Neural cell (in vitro differentiated cells): ENCODE measurements at regions not wholly inside any gene's neighbourhood (a gene's known extent, or its start where the extent isn't known, plus 50 kb on each side); places are given as distances from the start of the nearest gene placed in this dataset.

Experiments used
- H2AFZ ChIP-seq: fragments of 200-600, 300-800 bp; sonication (generic), shearing (Covaris generic); 2 replicates; pipeline ENCODE4 v1.6.0; 2014; ENCODE audit warnings: low read depth, mild to moderate bottlenecking, antibody characterized with exemption, low read length, moderate library complexity
- H3F3A ChIP-seq: fragments of 200-600 bp; shearing (Covaris generic); 2 replicates; pipeline ENCODE4 v1.6.1; 2016; ENCODE audit warnings: mild to moderate bottlenecking, moderate library complexity, mixed read lengths, antibody characterized with exemption, low read length; ENCODE audit not compliant: insufficient read depth, poor library complexity, severe bottlenecking
- H3K27ac ChIP-seq: fragments of 200-600, 300-800 bp; sonication (generic), shearing (Covaris generic); 2 replicates; pipeline ENCODE4 v1.5.1; 2014; ENCODE audit warnings: mild to moderate bottlenecking, low read length, moderate library complexity
- H3K27me3 ChIP-seq: fragments of 300-800, 200-600 bp; sonication (generic), shearing (Covaris generic); 2 replicates; pipeline ENCODE4 v1.6.0; 2014; ENCODE audit warnings: mild to moderate bottlenecking, low read depth, low read length, moderate library complexity; ENCODE audit not compliant: insufficient read depth
- H3K36me3 ChIP-seq: fragments of 300-800, 200-600 bp; sonication (generic), shearing (Covaris generic); 2 replicates; pipeline ENCODE4 v1.5.1; 2014; ENCODE audit warnings: mild to moderate bottlenecking, antibody characterized with exemption, low read length, moderate library complexity; ENCODE audit not compliant: insufficient read depth
- H3K4me2 ChIP-seq: fragments of 300-800, 200-600 bp; sonication (generic), shearing (Covaris generic); 2 replicates; pipeline ENCODE4 v1.6.0; 2014; ENCODE audit warnings: mild to moderate bottlenecking, low read length
- H3K4me3 ChIP-seq: fragments of 300-800, 200-600 bp; sonication (generic), shearing (Covaris generic); 2 replicates; pipeline ENCODE4 v1.5.1; 2014; ENCODE audit warnings: mild to moderate bottlenecking, low read length, moderate library complexity
- H3K79me2 ChIP-seq: fragments of 200-600 bp; shearing (Covaris generic); replicated peaks from 2 replicates; pipeline ENCODE4 v1.6.0; 2014; ENCODE audit warnings: mild to moderate bottlenecking, low read length, moderate library complexity; ENCODE audit not compliant: insufficient read depth
- H3K9ac ChIP-seq: fragments of 300-800, 200-600 bp; sonication (generic), shearing (Covaris generic); 2 replicates; pipeline ENCODE4 v1.6.1; 2016; ENCODE audit warnings: mild to moderate bottlenecking, low read length, mixed read lengths
- H3K9me2 ChIP-seq: fragments of 200-600 bp; shearing (Covaris generic); 2 replicates; pipeline ENCODE4 v1.6.1; 2016; ENCODE audit warnings: mild to moderate bottlenecking, low read length, mixed read lengths; ENCODE audit not compliant: insufficient read depth
- H3K9me3 ChIP-seq: fragments of 200-600, 300-800 bp; sonication (generic), shearing (Covaris generic); 2 replicates; pipeline ENCODE4 v1.6.1; 2016; ENCODE audit warnings: mild to moderate bottlenecking, mixed run types, low read length, moderate library complexity, mixed read lengths
- H4K20me1 ChIP-seq: fragments of 200-600 bp; shearing (Covaris generic); 2 replicates; pipeline ENCODE4 v1.6.1; 2016; ENCODE audit warnings: mild to moderate bottlenecking, mixed run types; ENCODE audit not compliant: insufficient read depth
- EP300 ChIP-seq: fragments of 450-650 bp; conservative IDR thresholded peaks from 2 replicates; pipeline ENCODE4 v1.6.1; 2014; ENCODE audit warnings: antibody characterized with exemption, mild to moderate bottlenecking, moderate library complexity; ENCODE audit not compliant: poor library complexity, severe bottlenecking
- EZH2 ChIP-seq: fragments of 200-600, 300-800 bp; shearing (Covaris generic), sonication (generic); IDR thresholded peaks from 2 replicates; pipeline ENCODE4 v1.6.1; 2014; ENCODE audit warnings: antibody characterized with exemption, low read length, borderline replicate concordance, mild to moderate bottlenecking; ENCODE audit not compliant: insufficient read depth, poor library complexity, severe bottlenecking
- MXI1 ChIP-seq: fragments of 450-650 bp; conservative IDR thresholded peaks from 2 replicates; pipeline ENCODE4 v1.6.1; 2014; ENCODE audit warnings: antibody characterized with exemption, mild to moderate bottlenecking; ENCODE audit not compliant: poor library complexity, severe bottlenecking
- POLR2AphosphoS5 ChIP-seq: IDR thresholded peaks from 2 replicates; pipeline ENCODE4 v1.6.1; 2012
- RAD21 ChIP-seq: fragments of 450-650 bp; conservative IDR thresholded peaks from 2 replicates; pipeline ENCODE4 v1.6.1; 2014; ENCODE audit warnings: antibody characterized with exemption, mild to moderate bottlenecking, moderate library complexity
- SMC3 ChIP-seq: fragments of 450-650 bp; conservative IDR thresholded peaks from 2 replicates; pipeline ENCODE4 v1.6.1; 2014; ENCODE audit warnings: antibody characterized with exemption, mild to moderate bottlenecking, moderate library complexity; ENCODE audit not compliant: poor library complexity
- TAF1 ChIP-seq: IDR thresholded peaks from 2 replicates; pipeline ENCODE4 v1.6.1; 2012; ENCODE audit warnings: low read depth
- TF ChIP-seq, protein P1 (sequence below): fragments of 450-650 bp; IDR thresholded peaks from 2 replicates; pipeline ENCODE4 v1.5.1; 2014; ENCODE audit warnings: antibody characterized with exemption, mild to moderate bottlenecking, moderate library complexity; ENCODE audit not compliant: poor library complexity, severe bottlenecking
- TF ChIP-seq, protein P2 (sequence below): IDR thresholded peaks from 2 replicates; pipeline ENCODE4 v1.6.1; 2012; ENCODE audit warnings: borderline replicate concordance

DNA sequence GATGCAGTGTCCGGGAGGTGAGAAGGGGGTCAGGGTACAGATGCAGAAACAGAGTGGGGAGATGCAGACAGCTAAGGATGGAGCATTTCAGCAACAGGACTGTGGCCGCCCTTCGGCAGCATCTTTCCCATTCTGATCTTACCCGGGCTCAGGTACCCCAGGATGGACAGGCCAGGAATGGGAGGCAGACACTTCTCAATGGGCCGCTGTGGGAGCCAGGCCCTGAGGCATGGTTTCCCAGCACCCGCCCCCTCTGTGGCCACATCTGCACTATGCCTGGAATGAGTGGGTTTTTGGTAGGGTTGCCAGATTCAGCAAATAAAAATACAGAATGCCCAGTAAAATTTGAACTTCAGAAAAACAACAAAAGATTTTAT, 105.2 kb upstream of the CTBP2 start:
- no peaks in the 10 kb centered on the region for H4K20me1 ChIP-seq
- no peaks in the 10 kb centered on the region for H3K27me3 ChIP-seq
- no peaks in the 10 kb centered on the region for H3K9me3 ChIP-seq
- H3K79me2 ChIP-seq: no peaks in the 10 kb centered on the region
- H3K9ac ChIP-seq: no peak overlapping the region
- no peaks in the 10 kb centered on the region for H3K9me2 ChIP-seq
- H3K4me3 ChIP-seq: no peak overlapping the region
- H3F3A ChIP-seq: no peaks in the 10 kb centered on the region
- no peaks in the 10 kb centered on the region for H3K36me3 ChIP-seq
- no peak overlapping the region for H2AFZ ChIP-seq
- H3K4me2 ChIP-seq: no peak overlapping the region
- TF ChIP-seq, protein P1, sequence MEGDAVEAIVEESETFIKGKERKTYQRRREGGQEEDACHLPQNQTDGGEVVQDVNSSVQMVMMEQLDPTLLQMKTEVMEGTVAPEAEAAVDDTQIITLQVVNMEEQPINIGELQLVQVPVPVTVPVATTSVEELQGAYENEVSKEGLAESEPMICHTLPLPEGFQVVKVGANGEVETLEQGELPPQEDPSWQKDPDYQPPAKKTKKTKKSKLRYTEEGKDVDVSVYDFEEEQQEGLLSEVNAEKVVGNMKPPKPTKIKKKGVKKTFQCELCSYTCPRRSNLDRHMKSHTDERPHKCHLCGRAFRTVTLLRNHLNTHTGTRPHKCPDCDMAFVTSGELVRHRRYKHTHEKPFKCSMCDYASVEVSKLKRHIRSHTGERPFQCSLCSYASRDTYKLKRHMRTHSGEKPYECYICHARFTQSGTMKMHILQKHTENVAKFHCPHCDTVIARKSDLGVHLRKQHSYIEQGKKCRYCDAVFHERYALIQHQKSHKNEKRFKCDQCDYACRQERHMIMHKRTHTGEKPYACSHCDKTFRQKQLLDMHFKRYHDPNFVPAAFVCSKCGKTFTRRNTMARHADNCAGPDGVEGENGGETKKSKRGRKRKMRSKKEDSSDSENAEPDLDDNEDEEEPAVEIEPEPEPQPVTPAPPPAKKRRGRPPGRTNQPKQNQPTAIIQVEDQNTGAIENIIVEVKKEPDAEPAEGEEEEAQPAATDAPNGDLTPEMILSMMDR: no peak
- TF ChIP-seq, protein P2, sequence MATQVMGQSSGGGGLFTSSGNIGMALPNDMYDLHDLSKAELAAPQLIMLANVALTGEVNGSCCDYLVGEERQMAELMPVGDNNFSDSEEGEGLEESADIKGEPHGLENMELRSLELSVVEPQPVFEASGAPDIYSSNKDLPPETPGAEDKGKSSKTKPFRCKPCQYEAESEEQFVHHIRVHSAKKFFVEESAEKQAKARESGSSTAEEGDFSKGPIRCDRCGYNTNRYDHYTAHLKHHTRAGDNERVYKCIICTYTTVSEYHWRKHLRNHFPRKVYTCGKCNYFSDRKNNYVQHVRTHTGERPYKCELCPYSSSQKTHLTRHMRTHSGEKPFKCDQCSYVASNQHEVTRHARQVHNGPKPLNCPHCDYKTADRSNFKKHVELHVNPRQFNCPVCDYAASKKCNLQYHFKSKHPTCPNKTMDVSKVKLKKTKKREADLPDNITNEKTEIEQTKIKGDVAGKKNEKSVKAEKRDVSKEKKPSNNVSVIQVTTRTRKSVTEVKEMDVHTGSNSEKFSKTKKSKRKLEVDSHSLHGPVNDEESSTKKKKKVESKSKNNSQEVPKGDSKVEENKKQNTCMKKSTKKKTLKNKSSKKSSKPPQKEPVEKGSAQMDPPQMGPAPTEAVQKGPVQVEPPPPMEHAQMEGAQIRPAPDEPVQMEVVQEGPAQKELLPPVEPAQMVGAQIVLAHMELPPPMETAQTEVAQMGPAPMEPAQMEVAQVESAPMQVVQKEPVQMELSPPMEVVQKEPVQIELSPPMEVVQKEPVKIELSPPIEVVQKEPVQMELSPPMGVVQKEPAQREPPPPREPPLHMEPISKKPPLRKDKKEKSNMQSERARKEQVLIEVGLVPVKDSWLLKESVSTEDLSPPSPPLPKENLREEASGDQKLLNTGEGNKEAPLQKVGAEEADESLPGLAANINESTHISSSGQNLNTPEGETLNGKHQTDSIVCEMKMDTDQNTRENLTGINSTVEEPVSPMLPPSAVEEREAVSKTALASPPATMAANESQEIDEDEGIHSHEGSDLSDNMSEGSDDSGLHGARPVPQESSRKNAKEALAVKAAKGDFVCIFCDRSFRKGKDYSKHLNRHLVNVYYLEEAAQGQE: no peak
- TF ChIP-seq POLR2AphosphoS5: no peak
- TF ChIP-seq EZH2: no peak
- no peak for TF ChIP-seq SMC3
- no peak for TF ChIP-seq MXI1
- no peak for TF ChIP-seq TAF1
- no peak for TF ChIP-seq RAD21
- no peak for TF ChIP-seq EP300
- H3K27ac ChIP-seq: no peak overlapping the region

DNA sequence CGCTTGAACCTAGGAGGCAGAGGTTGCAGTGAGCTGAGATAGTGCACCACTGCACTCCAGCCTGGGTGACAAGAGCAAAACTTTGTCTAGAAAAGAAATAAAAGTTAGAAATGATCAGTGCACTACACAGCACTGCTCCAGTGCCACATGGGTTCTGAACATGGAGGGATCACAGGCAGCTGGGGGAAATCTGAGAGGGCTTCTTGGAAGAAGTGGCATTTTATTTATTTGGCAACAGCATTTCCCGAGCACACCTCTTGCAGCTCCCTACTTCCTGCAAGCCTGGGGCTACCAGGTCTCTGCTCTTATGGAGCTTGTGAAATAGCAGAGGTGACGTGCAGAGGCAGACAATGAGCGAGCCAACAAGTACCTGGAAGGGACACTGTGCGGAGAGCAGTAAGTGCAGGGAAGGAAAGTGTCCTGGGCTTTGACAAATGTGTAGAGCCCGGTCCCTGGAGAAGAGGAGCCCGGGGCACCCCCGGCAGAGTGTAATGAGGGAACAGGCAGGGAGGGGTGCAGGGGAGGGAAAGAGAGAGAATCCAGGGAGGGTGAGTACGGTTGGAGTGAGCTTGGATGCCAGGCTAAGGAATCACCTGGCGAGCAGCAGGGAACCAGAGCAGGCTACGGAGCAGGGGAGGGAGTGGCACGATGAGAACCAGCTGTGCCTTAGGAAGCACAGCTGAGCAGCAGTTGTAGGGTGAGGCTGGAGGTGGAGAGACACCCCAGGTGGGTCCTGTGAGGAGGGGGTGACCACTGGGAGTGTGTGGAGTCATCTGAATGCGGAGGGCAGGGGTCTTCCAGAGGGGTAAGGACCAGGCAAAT, 104.6 kb upstream of the CTBP2 start:
- Histone ChIP-seq H3K79me2 (no peaks in the 10 kb centered on the region), H3K4me3 (no peak overlapping the region), H3K27me3 (no peaks in the 10 kb centered on the region), H3K4me2 (no peak overlapping the region), H3K9me2 (no peaks in the 10 kb centered on the region), H3K9ac (no peak overlapping the region), H3F3A (no peaks in the 10 kb centered on the region), H3K27ac (no peak overlapping the region), H4K20me1 (no peaks in the 10 kb centered on the region), H3K9me3 (no peaks in the 10 kb centered on the region), H2AFZ (no peak overlapping the region), H3K36me3 (no peaks in the 10 kb centered on the region)
- TF ChIP-seq POLR2AphosphoS5 (no peak), RAD21 (no peak)
- TF ChIP-seq, protein P1: no peak
